ENCODE measurements at regions not wholly inside any gene's neighbourhood (a gene's known extent, or its start where the extent isn't known, plus 50 kb on each side); places are given as distances from the start of the nearest gene placed in this dataset.

DNA sequence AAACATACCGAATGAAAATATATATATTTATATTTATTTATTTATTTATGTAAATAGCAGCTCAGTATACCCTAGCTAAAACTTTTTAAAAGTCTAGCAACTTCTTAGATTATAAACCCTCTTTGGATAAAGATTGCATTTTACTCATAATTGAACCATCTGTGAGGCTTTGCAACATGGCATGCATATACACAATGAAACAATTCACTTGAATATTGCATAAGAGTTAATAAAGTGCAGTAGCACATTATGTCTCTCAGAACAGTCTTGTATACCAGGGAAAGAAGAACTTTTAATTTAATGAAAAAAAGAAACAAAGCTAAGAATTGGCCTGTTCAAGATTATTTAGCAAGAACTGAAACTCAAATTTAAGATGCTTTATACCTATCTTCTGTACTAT, 1363.9 kb upstream of the ADGRL2 start:
- Histone ChIP-seq H3K4me3 (ENCODE audit: low read depth, low read length, poor library complexity, severe bottlenecking) (no peak overlapping the region), H3K9me3 (ENCODE audit: low read depth, low read length, poor library complexity, severe bottlenecking) (no peaks in the 10 kb centered on the region), H3K36me3 (ENCODE audit: insufficient read depth, low read length, poor library complexity, severe bottlenecking) (no peaks in the 10 kb centered on the region), H3K4me1 (ENCODE audit: insufficient read depth, low read length, poor library complexity, severe bottlenecking) (no peaks in the 10 kb centered on the region), H3K27me3 (replicated peaks; ENCODE audit: insufficient read depth, low read depth, low read length, poor library complexity) (no peaks in the 10 kb centered on the region), H3K27ac (ENCODE audit: low read depth, low read length, poor library complexity, severe bottlenecking) (no peak overlapping the region)
- DNase-seq (ENCODE audit: low spot score) = no peak
- TF ChIP-seq EZH2 (IDR thresholded peaks at IDR 0.05; ENCODE audit: borderline replicate concordance, low read depth, low read length, poor library complexity, severe bottlenecking) = no peak
- no peak for TF ChIP-seq CTCF (conservative IDR thresholded peaks at IDR 0.05; ENCODE audit: low read depth, low read length)
- ChIA-PET POLR2A (ENCODE audit: low non-redundant PET) (no interaction called here), CTCF (no interaction called here)
- BruUV-seq (replicated peaks) = no TSS peak
- intact Hi-C loops (cut with micrococcal nuclease; ENCODE audit: unreplicated experiment) = no loop called here

GRCh38 chr1:80427881-80428280, 1372.9 kb upstream of the ADGRL2 start:
- H3K27ac ChIP-seq (ENCODE audit: low read depth, low read length, poor library complexity, severe bottlenecking) = no peak overlapping the region
- intact Hi-C loops (cut with micrococcal nuclease; ENCODE audit: unreplicated experiment) = no loop called here
- no peaks in the 10 kb centered on the region for H3K4me1 ChIP-seq (ENCODE audit: insufficient read depth, low read length, poor library complexity, severe bottlenecking)
- no peak for DNase-seq (ENCODE audit: low spot score)
- H3K36me3 ChIP-seq (ENCODE audit: insufficient read depth, low read length, poor library complexity, severe bottlenecking) = no peaks in the 10 kb centered on the region
- no peak overlapping the region for H3K4me3 ChIP-seq (ENCODE audit: low read depth, low read length, poor library complexity, severe bottlenecking)
- BruUV-seq (replicated peaks) = no TSS peak
- ChIA-PET POLR2A (ENCODE audit: low non-redundant PET) (no interaction called here), CTCF (no interaction called here)
- no peaks in the 10 kb centered on the region for H3K9me3 ChIP-seq (ENCODE audit: low read depth, low read length, poor library complexity, severe bottlenecking)
- no peaks in the 10 kb centered on the region for H3K27me3 ChIP-seq (replicated peaks; ENCODE audit: insufficient read depth, low read depth, low read length, poor library complexity)
- no peak for TF ChIP-seq CTCF (conservative IDR thresholded peaks at IDR 0.05; ENCODE audit: low read depth, low read length)
- no peak for TF ChIP-seq EZH2 (IDR thresholded peaks at IDR 0.05; ENCODE audit: borderline replicate concordance, low read depth, low read length, poor library complexity, severe bottlenecking)

- no peak for DNase-seq (ENCODE audit: low spot score)
- no peak overlapping the region for H3K27ac ChIP-seq (ENCODE audit: low read depth, low read length, poor library complexity, severe bottlenecking)
- H3K4me1 ChIP-seq (ENCODE audit: insufficient read depth, low read length, poor library complexity, severe bottlenecking) = no peaks in the 10 kb centered on the region
- H3K27me3 ChIP-seq (replicated peaks; ENCODE audit: insufficient read depth, low read depth, low read length, poor library complexity) = no peaks in the 10 kb centered on the region
- intact Hi-C loops (cut with micrococcal nuclease; ENCODE audit: unreplicated experiment) = no loop called here
- CTCF ChIA-PET = interaction anchor here (0.7 kb wide), 1 partner anchor 624 kb away, joined by 3 read pairs; no protein-coding TSS in a partner anchor
- POLR2A ChIA-PET (ENCODE audit: low non-redundant PET) = no interaction called here
- H3K4me3 ChIP-seq (ENCODE audit: low read depth, low read length, poor library complexity, severe bottlenecking) = no peak overlapping the region
- H3K9me3 ChIP-seq (ENCODE audit: low read depth, low read length, poor library complexity, severe bottlenecking) = no peaks in the 10 kb centered on the region
- no TSS peak for BruUV-seq (replicated peaks)
- TF ChIP-seq EZH2 (IDR thresholded peaks at IDR 0.05; ENCODE audit: borderline replicate concordance, low read depth, low read length, poor library complexity, severe bottlenecking) = no peak
- no peak for TF ChIP-seq CTCF (conservative IDR thresholded peaks at IDR 0.05; ENCODE audit: low read depth, low read length)
- H3K36me3 ChIP-seq (ENCODE audit: insufficient read depth, low read length, poor library complexity, severe bottlenecking) = no peaks in the 10 kb centered on the region
Measured at GRCh38 chr1:80424249-80424648, 1376.5 kb upstream of the ADGRL2 start.

Measured in A673 (cell line).